ENCODE measurements at regions not wholly inside any gene's neighbourhood (a gene's known extent, or its start where the extent isn't known, plus 50 kb on each side); places are given as distances from the start of the nearest gene placed in this dataset.

DNA sequence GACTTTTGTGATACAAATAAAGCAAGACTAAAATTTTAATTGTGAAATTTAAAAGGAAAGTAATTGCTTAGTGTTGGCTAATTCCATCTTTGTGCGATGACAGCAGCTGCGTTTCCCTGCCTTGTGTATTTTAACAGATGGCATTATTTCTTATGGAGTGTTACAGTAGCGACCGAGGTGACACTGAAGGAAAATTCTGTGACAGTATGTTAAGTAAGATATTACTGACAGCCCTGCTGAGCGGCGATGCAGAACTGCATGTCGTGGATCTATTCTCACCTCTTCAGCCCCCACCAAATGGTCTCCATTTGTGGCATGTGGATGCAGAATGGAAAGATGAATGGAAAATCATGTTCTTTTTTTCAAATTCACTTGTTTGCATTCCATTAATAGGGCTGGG is 289.4 kb downstream of the RNF144B start:
- no peak for ATAC-seq
- Mint-ChIP-seq H3K27ac (no peak overlapping the region), H3K36me3 (no peaks in the 10 kb centered on the region), H3K4me1 (no peaks in the 10 kb centered on the region), H3K4me3 (no peak overlapping the region), H3K9me3 (no peaks in the 10 kb centered on the region)
- no peak for DNase-seq (ENCODE audit: low spot score in 2 of 2)

DNA sequence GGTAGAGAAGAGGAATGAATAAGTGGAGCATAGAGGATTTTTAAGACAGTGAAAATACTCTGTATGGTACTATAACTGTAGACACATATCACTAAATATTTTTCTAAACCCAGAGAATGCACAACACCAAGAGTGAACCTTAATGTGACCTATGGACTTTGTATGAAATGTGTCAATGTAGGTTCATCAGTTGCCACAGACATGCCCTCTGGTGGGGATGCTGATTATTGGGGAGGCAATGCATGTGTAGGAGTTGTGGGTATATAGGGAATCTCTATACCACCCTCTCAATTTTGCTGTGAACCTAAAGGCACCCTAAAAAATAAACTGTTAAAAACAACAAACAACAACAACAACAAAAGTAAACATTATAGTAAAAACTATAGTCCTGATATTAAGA is 293.7 kb downstream of the RNF144B start:
- H3K4me3 Mint-ChIP-seq, result no peak overlapping the region
- no peak for DNase-seq (ENCODE audit: low spot score in 2 of 2)
- no peaks in the 10 kb centered on the region for H3K36me3 Mint-ChIP-seq
- no peak overlapping the region for H3K27ac Mint-ChIP-seq
- no peak for ATAC-seq
- no peaks in the 10 kb centered on the region for H3K9me3 Mint-ChIP-seq
- no peaks in the 10 kb centered on the region for H3K4me1 Mint-ChIP-seq

GRCh38 chr6:18681832-18682503 is 294.8 kb downstream of the RNF144B start:
- Mint-ChIP-seq H3K4me1 (no peaks in the 10 kb centered on the region), H3K36me3 (no peaks in the 10 kb centered on the region), H3K4me3 (no peak overlapping the region), H3K27ac (no peak overlapping the region), H3K9me3 (no peaks in the 10 kb centered on the region)
- ATAC-seq (no peak), DNase-seq (ENCODE audit: low spot score in 2 of 2) (no peak)

GRCh38 chr6:18684343-18684742 is 297.2 kb downstream of the RNF144B start:
- Mint-ChIP-seq H3K4me1 (no peaks in the 10 kb centered on the region), H3K9me3 (no peaks in the 10 kb centered on the region), H3K36me3 (no peaks in the 10 kb centered on the region), H3K4me3 (no peak overlapping the region), H3K27ac (no peak overlapping the region)
- DNase-seq (ENCODE audit: low spot score in 2 of 2) (no peak), ATAC-seq (no peak)

DNA sequence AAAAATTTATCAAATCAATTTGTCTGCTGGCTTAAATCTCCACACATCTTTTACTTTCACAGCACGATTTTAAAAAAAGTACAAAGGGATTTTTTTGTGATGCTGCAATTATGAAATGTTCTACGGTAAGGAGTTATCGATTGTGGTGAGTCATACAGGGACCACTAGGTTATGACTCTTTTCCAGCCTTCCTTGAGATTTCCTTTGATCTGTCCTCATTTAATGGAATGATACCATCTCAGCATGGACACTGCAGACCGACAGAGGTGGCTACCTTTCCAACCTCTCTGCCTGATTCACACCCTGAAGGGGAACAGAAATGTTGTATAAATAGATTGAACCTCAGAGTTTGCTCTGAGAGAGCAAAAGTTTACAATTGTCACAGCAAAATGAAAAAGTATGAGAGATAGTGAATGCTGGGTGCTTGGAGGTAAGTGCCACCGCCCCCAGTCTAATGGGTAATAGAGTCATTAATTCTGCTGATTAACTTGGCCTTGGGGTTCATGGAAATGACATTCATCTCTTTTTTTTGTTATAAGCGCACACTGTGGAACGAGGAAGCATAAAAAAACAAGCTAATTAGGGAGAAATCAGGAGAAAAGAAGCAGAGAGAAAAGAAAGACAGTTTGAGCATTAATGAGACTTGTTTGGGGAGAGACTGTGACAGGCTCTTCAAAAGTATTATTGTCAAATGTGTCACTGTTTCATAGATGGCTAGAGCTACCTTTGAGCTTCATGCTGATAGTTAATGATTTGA is 306.0 kb downstream of the RNF144B start:
- H3K9me3 Mint-ChIP-seq, result peaks cover 2% of the 10 kb centered on the region
- H3K4me1 Mint-ChIP-seq, result no peaks in the 10 kb centered on the region
- H3K4me3 Mint-ChIP-seq, result no peak overlapping the region
- DNase-seq (ENCODE audit: low spot score in 2 of 2) (no peak), ATAC-seq (no peak)
- no peaks in the 10 kb centered on the region for H3K36me3 Mint-ChIP-seq
- no peak overlapping the region for H3K27ac Mint-ChIP-seq

DNA sequence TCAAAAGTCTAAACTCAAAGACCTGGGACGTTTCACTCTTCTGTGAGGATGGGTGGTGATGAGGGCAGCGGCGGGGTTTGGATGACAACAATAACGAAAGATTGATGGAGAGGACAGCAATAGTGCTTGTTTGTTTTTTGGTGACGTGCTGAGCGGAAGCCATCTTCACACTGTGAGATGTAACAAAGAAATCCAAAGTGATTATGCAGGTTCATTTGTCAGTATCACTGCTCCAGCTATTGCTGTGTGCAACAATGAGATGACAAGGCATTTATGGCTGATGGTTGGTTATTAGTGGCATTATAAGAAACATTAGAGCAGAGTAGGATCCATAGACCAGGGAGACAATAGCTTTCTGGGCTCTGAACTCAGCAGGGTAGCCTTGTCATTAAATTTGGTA is 306.7 kb downstream of the RNF144B start:
- Mint-ChIP-seq H3K4me3 (no peak overlapping the region), H3K9me3 (peaks cover 2% of the 10 kb centered on the region), H3K27ac (no peak overlapping the region), H3K36me3 (no peaks in the 10 kb centered on the region), H3K4me1 (no peaks in the 10 kb centered on the region)
- DNase-seq (ENCODE audit: low spot score in 2 of 2), result no peak
- ATAC-seq, result no peak

GRCh38 chr6:18703546-18703945 is 316.4 kb downstream of the RNF144B start:
- H3K9me3 Mint-ChIP-seq, result peaks cover 3% of the 10 kb centered on the region
- H3K27ac Mint-ChIP-seq, result no peak overlapping the region
- ATAC-seq (no peak), DNase-seq (ENCODE audit: low spot score in 2 of 2) (no peak)
- H3K4me3 Mint-ChIP-seq, result no peak overlapping the region
- no peaks in the 10 kb centered on the region for H3K4me1 Mint-ChIP-seq
- no peaks in the 10 kb centered on the region for H3K36me3 Mint-ChIP-seq

GRCh38 chr6:18707714-18708439 is 320.7 kb downstream of the RNF144B start:
- H3K27ac Mint-ChIP-seq, result no peak overlapping the region
- no peak overlapping the region for H3K4me3 Mint-ChIP-seq
- no peaks in the 10 kb centered on the region for H3K36me3 Mint-ChIP-seq
- no peak for ATAC-seq
- H3K4me1 Mint-ChIP-seq, result no peaks in the 10 kb centered on the region
- peaks cover 7% of the 10 kb centered on the region for H3K9me3 Mint-ChIP-seq
- no peak for DNase-seq (ENCODE audit: low spot score in 2 of 2)

GRCh38 chr6:18712595-18712994 is 325.4 kb downstream of the RNF144B start:
- no peak overlapping the region for H3K4me3 Mint-ChIP-seq

GRCh38 chr6:18720075-18720474 is 332.9 kb downstream of the RNF144B start:
- no peak overlapping the region for H3K4me3 Mint-ChIP-seq
- H3K27ac Mint-ChIP-seq, result no peak overlapping the region
- no peaks in the 10 kb centered on the region for H3K4me1 Mint-ChIP-seq
- peaks cover 6% of the 10 kb centered on the region for H3K9me3 Mint-ChIP-seq
- DNase-seq (ENCODE audit: low spot score in 2 of 2), result no peak
- no peaks in the 10 kb centered on the region for H3K36me3 Mint-ChIP-seq
- ATAC-seq, result no peak

More at GRCh38 chr6:18712595-18712994, 325.4 kb downstream of the RNF144B start:
- Mint-ChIP-seq H3K4me1 (no peaks in the 10 kb centered on the region), H3K36me3 (no peaks in the 10 kb centered on the region), H3K9me3 (peaks cover 10% of the 10 kb centered on the region), H3K27ac (no peak overlapping the region)
- DNase-seq (ENCODE audit: low spot score in 2 of 2), result no peak
- no peak for ATAC-seq

DNA sequence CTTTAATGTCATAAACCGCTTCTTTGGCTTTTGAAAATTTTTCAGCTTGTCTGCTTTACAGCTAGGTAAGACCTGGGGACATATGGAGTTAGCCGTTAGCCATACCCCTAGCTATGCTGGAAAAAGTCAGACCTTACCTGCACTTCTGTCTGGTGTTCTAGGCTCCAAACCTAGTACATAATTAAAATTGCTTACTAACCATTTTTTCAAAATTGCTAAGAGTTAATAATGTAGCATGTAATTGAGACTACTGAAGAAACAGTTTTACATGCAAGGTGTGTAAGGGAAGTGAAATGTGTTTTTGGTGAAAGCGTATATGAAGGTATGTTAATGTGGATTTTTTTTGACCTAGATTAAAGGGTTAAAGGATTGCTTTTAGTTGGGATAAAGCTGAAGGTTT is 336.9 kb downstream of the RNF144B start:
- Mint-ChIP-seq H3K36me3 (no peaks in the 10 kb centered on the region), H3K9me3 (peaks cover 4% of the 10 kb centered on the region), H3K4me3 (no peak overlapping the region), H3K4me1 (no peaks in the 10 kb centered on the region), H3K27ac (no peak overlapping the region)
- ATAC-seq (no peak), DNase-seq (ENCODE audit: low spot score in 2 of 2) (no peak)

- Mint-ChIP-seq H3K9me3 (no peaks in the 10 kb centered on the region), H3K4me3 (no peak overlapping the region), H3K36me3 (no peaks in the 10 kb centered on the region), H3K4me1 (no peaks in the 10 kb centered on the region), H3K27ac (no peak overlapping the region)
- ATAC-seq (no peak), DNase-seq (ENCODE audit: low spot score in 2 of 2) (no peak)
These were observed 338.3 kb downstream of the RNF144B start for GRCh38 chr6:18725449-18725848.

- DNase-seq (ENCODE audit: low spot score in 2 of 2) (no peak), ATAC-seq (no peak)
- no peak overlapping the region for H3K27ac Mint-ChIP-seq
- no peaks in the 10 kb centered on the region for H3K36me3 Mint-ChIP-seq
- H3K9me3 Mint-ChIP-seq, result peaks cover 7% of the 10 kb centered on the region
- H3K4me1 Mint-ChIP-seq, result no peaks in the 10 kb centered on the region
- H3K4me3 Mint-ChIP-seq, result no peak overlapping the region
These were observed 346.9 kb downstream of the RNF144B start for GRCh38 chr6:18733921-18734550.

DNA sequence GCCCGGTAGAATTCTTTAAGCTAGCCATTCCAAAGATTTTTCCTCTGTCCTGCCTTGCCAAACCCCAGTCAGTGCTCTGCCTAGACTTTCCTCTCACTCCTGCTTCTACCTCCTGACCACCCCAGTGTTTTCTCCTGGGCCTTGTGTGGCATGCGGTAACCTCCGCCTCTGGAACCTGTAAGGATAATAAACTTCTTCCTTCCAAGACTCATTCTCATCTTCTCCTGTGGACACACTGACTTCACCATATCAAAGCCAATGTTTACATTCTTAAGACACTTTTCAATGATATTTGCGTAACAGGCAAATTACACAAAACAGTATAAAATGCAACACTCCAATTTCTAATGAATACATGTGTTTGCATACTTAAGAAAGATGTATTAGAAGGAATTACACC is 354.6 kb downstream of the RNF144B start:
- no peaks in the 10 kb centered on the region for H3K4me1 Mint-ChIP-seq
- no peak for ATAC-seq
- no peak overlapping the region for H3K4me3 Mint-ChIP-seq
- no peak overlapping the region for H3K27ac Mint-ChIP-seq
- no peak for DNase-seq (ENCODE audit: low spot score in 2 of 2)
- H3K36me3 Mint-ChIP-seq, result no peaks in the 10 kb centered on the region
- peaks cover 1% of the 10 kb centered on the region for H3K9me3 Mint-ChIP-seq

DNA sequence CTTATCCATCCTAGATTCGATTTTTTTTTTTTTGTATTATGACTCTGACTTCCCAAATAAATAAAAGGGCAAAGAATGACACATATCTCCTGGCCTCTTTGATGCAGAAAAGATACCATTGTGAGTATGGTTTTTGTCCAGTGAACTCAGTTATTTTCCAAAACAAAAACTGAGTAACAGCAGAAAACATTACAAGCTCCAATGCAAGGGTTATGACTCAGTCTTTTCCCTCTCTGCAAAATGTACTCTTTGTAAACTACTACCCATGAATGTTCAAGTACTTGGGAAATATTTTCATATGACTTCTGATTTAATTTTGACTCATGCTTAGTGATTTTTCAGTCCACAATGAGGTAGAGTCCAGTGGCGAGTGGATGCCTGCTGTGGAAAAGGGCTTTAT is 355.3 kb downstream of the RNF144B start:
- no peak for DNase-seq (ENCODE audit: low spot score in 2 of 2)
- no peak for ATAC-seq
- no peaks in the 10 kb centered on the region for H3K36me3 Mint-ChIP-seq
- no peaks in the 10 kb centered on the region for H3K9me3 Mint-ChIP-seq
- H3K27ac Mint-ChIP-seq, result no peak overlapping the region
- H3K4me1 Mint-ChIP-seq, result no peaks in the 10 kb centered on the region
- no peak overlapping the region for H3K4me3 Mint-ChIP-seq
